Parathyroid adenoma (tissue), 2 donors: ENCODE measurements at regions not wholly inside any gene's neighbourhood (a gene's known extent, or its start where the extent isn't known, plus 50 kb on each side); places are given as distances from the start of the nearest gene placed in this dataset.

ENCODE experiments used
- H2AFZ ChIP-seq: fragments of 300-600 bp; sonication (generic); one replicate; pipeline ENCODE4 v1.7.0; 2017; ENCODE audit warnings: antibody characterized with exemption, mild to moderate bottlenecking
- H3K27ac ChIP-seq: fragments of 300-600 bp; sonication (generic); one replicate; pipeline ENCODE4 v1.7.0; 2017
- H3K27me3 ChIP-seq: fragments of 300-600 bp; sonication (generic); one replicate; pipeline ENCODE4 v1.7.0; 2017; ENCODE audit warnings: low read length; ENCODE audit not compliant: control insufficient read depth, insufficient read depth
- H3K36me3 ChIP-seq: fragments of 300-600 bp; sonication (generic); one replicate; pipeline ENCODE4 v1.7.0; 2017; ENCODE audit warnings: low read length; ENCODE audit not compliant: control insufficient read depth, insufficient read depth
- H3K4me1 ChIP-seq: fragments of 300-600 bp; sonication (generic); one replicate; pipeline ENCODE4 v1.7.0; 2017; ENCODE audit warnings: control low read depth
- H3K4me2 ChIP-seq: fragments of 300-600 bp; sonication (generic); one replicate; pipeline ENCODE4 v1.7.0; 2017; ENCODE audit warnings: low read length
- H3K4me3 ChIP-seq: fragments of 300-600 bp; sonication (generic); one replicate; pipeline ENCODE4 v1.7.0; 2017; ENCODE audit warnings: low read depth, low read length
- H3K79me2 ChIP-seq: fragments of 300-600 bp; sonication (generic); one replicate; pipeline ENCODE4 v1.7.0; 2017; ENCODE audit warnings: control low read depth
- H3K9ac ChIP-seq: fragments of 300-600 bp; sonication (generic); one replicate; pipeline ENCODE4 v1.7.0; 2017; ENCODE audit warnings: mild to moderate bottlenecking
- H3K9me3 ChIP-seq: fragments of 300-600 bp; sonication (generic); one replicate; pipeline ENCODE4 v1.7.0; 2017; ENCODE audit warnings: low read length; ENCODE audit not compliant: control insufficient read depth
- CTCF ChIP-seq: fragments of 300-600 bp; sonication (generic); IDR thresholded peaks from one replicate; pipeline ENCODE4 v1.7.0; 2017; ENCODE audit warnings: antibody characterized with exemption, mild to moderate bottlenecking
- donor health status: primary hyperparathyroidism.

GRCh38 chr6:23302514-23302913, 733.1 kb downstream of the HDGFL1 start:
- H3K4me1 ChIP-seq = no peaks in the 10 kb centered on the region
- H2AFZ ChIP-seq = no peak overlapping the region

DNA sequence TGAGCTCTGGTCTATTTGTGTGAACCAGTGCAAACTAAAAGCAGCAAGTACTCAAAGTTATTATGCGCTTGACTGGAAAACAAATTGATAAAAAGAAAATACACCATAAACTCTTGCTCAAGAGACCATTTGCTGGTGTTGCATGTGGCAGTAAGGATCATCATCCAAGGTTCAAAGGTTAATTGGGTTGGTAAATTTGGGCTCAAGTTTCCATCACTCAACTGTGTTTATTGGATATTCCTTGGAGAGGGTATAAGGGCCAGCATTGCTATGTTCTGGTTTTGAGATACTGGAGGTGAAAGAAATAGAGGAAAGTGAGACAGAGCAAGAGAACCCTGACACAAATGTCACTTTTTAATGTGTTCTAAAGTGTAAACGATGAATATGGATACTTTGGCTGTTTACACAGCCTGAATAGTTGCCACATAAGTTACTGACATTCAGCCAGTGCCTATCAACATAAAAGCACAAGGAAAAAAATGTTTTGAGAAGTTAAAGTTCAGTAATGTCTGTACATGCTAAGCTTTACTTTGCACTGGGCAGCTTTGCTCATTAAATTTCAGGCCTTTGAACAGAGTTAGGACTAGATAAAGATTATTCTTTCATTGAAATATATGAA, 736.1 kb downstream of the HDGFL1 start:
- H3K36me3 ChIP-seq = no peaks in the 10 kb centered on the region
- H3K4me2 ChIP-seq = no peak overlapping the region
- no peaks in the 10 kb centered on the region for H3K79me2 ChIP-seq
- H3K27me3 ChIP-seq = no peaks in the 10 kb centered on the region
- H3K4me3 ChIP-seq = no peak overlapping the region
- H3K4me1 ChIP-seq = no peaks in the 10 kb centered on the region
- TF ChIP-seq CTCF = no peak
- H2AFZ ChIP-seq = no peak overlapping the region
- no peak overlapping the region for H3K27ac ChIP-seq
- H3K9ac ChIP-seq = no peak overlapping the region
- H3K9me3 ChIP-seq = no peaks in the 10 kb centered on the region

More at GRCh38 chr6:23302514-23302913, 733.1 kb downstream of the HDGFL1 start:
- Histone ChIP-seq H3K36me3 (no peaks in the 10 kb centered on the region), H3K9me3 (no peaks in the 10 kb centered on the region), H3K79me2 (no peaks in the 10 kb centered on the region), H3K27me3 (no peaks in the 10 kb centered on the region), H3K4me2 (no peak overlapping the region), H3K9ac (no peak overlapping the region), H3K27ac (no peak overlapping the region), H3K4me3 (no peak overlapping the region)
- no peak for TF ChIP-seq CTCF

- Histone ChIP-seq H3K27ac (no peak overlapping the region), H3K4me2 (no peak overlapping the region), H3K9ac (no peak overlapping the region), H3K9me3 (no peaks in the 10 kb centered on the region), H3K27me3 (no peaks in the 10 kb centered on the region), H3K4me1 (no peaks in the 10 kb centered on the region), H3K79me2 (no peaks in the 10 kb centered on the region), H2AFZ (no peak overlapping the region), H3K36me3 (no peaks in the 10 kb centered on the region), H3K4me3 (no peak overlapping the region)
- no peak for TF ChIP-seq CTCF
Measured at GRCh38 chr6:23306251-23306950, 737.0 kb downstream of the HDGFL1 start.

DNA sequence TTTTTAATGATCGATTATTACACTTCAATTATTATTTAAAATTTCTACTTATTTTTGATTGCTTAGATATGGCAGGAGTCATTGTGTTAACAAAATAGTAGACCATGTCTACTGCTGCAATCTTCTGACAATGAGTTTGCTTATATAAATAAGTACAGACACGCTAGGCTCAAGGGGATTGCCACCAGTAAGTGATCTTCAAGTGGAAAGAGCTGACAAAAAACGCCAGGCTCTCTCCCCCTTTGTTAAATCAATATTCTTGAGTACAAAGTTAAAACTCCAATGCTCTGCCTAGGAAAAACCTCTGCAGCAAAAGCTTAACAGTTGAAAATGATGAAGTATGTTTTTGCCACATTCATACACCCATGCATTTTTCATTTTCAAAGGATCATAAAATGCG, 738.1 kb downstream of the HDGFL1 start:
- Histone ChIP-seq H3K36me3 (no peaks in the 10 kb centered on the region), H3K27ac (no peak overlapping the region), H3K27me3 (no peaks in the 10 kb centered on the region), H3K4me3 (no peak overlapping the region), H3K4me2 (no peak overlapping the region), H3K9ac (no peak overlapping the region), H2AFZ (no peak overlapping the region), H3K4me1 (no peaks in the 10 kb centered on the region), H3K9me3 (no peaks in the 10 kb centered on the region), H3K79me2 (no peaks in the 10 kb centered on the region)
- TF ChIP-seq CTCF = no peak

DNA sequence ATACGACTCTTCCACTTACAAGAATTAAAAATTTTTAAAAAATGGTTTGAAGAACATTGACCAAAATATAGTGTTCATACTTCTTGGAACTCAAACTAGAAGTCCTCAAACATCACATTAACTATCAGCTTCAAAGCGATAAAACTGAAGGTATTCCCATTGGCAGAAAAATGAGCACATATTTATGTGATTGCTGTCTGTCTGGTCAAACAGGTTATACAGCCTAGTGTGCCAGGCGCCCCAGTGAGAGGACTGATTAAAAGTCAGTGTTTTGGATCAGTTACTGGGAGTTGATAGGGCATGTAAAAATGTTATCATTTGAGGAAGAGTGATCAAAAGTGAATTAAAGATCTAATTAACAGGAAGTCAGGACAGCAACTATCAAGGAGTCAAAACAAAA, 738.8 kb downstream of the HDGFL1 start:
- Histone ChIP-seq H3K79me2 (no peaks in the 10 kb centered on the region), H3K36me3 (no peaks in the 10 kb centered on the region), H3K9me3 (no peaks in the 10 kb centered on the region), H3K4me2 (no peak overlapping the region), H3K27ac (no peak overlapping the region), H3K4me1 (no peaks in the 10 kb centered on the region), H3K9ac (no peak overlapping the region), H3K4me3 (no peak overlapping the region), H3K27me3 (no peaks in the 10 kb centered on the region), H2AFZ (no peak overlapping the region)
- no peak for TF ChIP-seq CTCF
